Fibroblast of mammary gland (primary cell): ENCODE measurements at regions not wholly inside any gene's neighbourhood (a gene's known extent, or its start where the extent isn't known, plus 50 kb on each side); places are given as distances from the start of the nearest gene placed in this dataset.

Experiments
- DNase-seq: peaks from one replicate; pipeline ENCODE4 v3.0.0-alpha.2; 2010; ENCODE audit warnings: low read depth
- H3K4me3 ChIP-seq: 2 replicates; pipeline ENCODE4 v1.5.1; 2011; ENCODE audit warnings: low read depth, mild to moderate bottlenecking, low read length, moderate library complexity; ENCODE audit not compliant: control insufficient read depth
- TF ChIP-seq, protein P1 (sequence below): conservative IDR thresholded peaks from 2 replicates; pipeline ENCODE4 v1.5.1; 2011; ENCODE audit warnings: low read depth, low read length, inconsistent platforms; ENCODE audit not compliant: control insufficient read depth, insufficient read depth

- TF ChIP-seq, protein P1, sequence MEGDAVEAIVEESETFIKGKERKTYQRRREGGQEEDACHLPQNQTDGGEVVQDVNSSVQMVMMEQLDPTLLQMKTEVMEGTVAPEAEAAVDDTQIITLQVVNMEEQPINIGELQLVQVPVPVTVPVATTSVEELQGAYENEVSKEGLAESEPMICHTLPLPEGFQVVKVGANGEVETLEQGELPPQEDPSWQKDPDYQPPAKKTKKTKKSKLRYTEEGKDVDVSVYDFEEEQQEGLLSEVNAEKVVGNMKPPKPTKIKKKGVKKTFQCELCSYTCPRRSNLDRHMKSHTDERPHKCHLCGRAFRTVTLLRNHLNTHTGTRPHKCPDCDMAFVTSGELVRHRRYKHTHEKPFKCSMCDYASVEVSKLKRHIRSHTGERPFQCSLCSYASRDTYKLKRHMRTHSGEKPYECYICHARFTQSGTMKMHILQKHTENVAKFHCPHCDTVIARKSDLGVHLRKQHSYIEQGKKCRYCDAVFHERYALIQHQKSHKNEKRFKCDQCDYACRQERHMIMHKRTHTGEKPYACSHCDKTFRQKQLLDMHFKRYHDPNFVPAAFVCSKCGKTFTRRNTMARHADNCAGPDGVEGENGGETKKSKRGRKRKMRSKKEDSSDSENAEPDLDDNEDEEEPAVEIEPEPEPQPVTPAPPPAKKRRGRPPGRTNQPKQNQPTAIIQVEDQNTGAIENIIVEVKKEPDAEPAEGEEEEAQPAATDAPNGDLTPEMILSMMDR: no peak
- DNase-seq: no peak
- H3K4me3 ChIP-seq: no peak overlapping the region
Measured at GRCh38 chr7:7048213-7048612, 134.1 kb upstream of the C1GALT1 start.

- TF ChIP-seq, protein P1: no peak
- DNase-seq: no peak
- no peak overlapping the region for H3K4me3 ChIP-seq
Measured at GRCh38 chr7:7051206-7051877, 131.0 kb upstream of the C1GALT1 start.

GRCh38 chr7:7054252-7054830 lies 128.0 kb upstream of the C1GALT1 start:
- TF ChIP-seq, protein P1: no peak
- no peak overlapping the region for H3K4me3 ChIP-seq
- DNase-seq: no peak

DNA sequence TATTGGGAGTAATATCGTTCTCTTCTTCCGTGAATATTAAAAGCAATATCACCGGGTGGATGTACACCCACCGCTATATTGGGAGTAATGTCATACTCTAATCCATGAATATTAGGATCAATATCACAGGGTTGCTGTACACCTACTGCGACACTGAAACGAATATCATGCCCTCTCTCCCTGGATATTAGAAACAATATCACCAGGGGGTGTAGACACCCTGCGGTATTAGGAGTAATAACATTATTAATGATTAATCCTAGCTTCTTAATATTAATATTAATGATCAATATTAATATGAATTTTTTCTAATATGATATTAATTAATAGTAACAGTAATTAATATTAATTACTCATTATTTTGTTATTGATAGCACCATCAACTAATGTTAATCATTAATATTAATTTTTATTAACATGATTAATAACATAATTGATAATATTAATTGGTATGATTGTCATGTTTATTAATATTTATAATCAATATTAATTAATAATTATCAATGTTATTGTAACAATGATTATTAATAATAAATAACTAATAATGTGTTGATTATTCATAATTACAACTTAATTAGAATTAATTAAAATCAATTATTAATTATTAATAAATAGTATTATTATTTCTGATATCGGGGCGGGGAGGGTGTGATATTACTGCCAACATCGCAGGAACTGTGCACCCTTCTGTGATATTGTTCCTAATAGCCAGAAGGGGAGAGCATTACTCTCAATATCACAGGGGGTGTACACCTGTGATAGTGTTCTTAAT lies 121.3 kb upstream of the C1GALT1 start:
- H3K4me3 ChIP-seq: no peak overlapping the region
- DNase-seq: no peak
- TF ChIP-seq, protein P1: no peak

DNA sequence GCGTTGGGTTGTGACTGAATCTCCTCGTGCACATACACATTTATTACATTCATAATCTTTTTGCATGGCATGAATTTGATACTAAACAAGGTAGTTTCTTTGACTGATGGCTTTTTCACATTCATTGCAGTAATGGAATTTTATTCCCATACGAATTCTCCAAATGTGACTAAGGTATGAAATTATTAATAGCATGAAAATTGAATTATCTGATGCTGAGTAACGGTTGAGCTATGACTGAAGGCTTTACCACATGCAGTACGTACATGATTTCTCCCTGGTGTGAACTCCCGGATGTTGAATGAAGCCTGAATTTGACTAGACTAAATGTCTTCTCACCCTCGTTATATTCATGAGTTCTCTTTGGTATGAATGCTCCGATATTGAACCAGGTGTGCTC lies 104.4 kb upstream of the C1GALT1 start:
- TF ChIP-seq, protein P1: no peak
- no peak for DNase-seq

GRCh38 chr7:7080802-7081201 lies 101.5 kb upstream of the C1GALT1 start:
- no peak overlapping the region for H3K4me3 ChIP-seq
- no peak for DNase-seq
- TF ChIP-seq, protein P1: no peak

More for the DNA sequence above, 104.4 kb upstream of the C1GALT1 start:
- H3K4me3 ChIP-seq: no peak overlapping the region
